Progenitor cell of endocrine pancreas (in vitro differentiated cells): ENCODE measurements at regions not wholly inside any gene's neighbourhood (a gene's known extent, or its start where the extent isn't known, plus 50 kb on each side); places are given as distances from the start of the nearest gene placed in this dataset.
"Not testable (repeated sequence)": the region's sequence is repeated elsewhere in the genome, so short reads cannot be mapped to it uniquely, and the experiment has no call there.

Experiments used
- DNase-seq: peaks from one replicate; pipeline ENCODE4 v3.0.0; 2021; ENCODE audit warnings: low spot score; ENCODE audit not compliant: unreplicated experiment
- H3K27ac Mint-ChIP-seq: 2 replicates; pipeline ENCODE4 v1.8.0; 2021; ENCODE audit warnings: mild to moderate bottlenecking, moderate library complexity, mixed read lengths
- H3K27me3 Mint-ChIP-seq: 2 replicates; pipeline ENCODE4 v1.8.0; 2021; ENCODE audit warnings: mixed read lengths
- H3K36me3 Mint-ChIP-seq: 2 replicates; pipeline ENCODE4 v1.8.0; 2022; ENCODE audit warnings: mixed read lengths; ENCODE audit not compliant: insufficient read depth
- H3K4me1 Mint-ChIP-seq: 2 replicates; pipeline ENCODE4 v1.8.0; 2021; ENCODE audit warnings: low read depth, mixed read lengths
- H3K4me3 Mint-ChIP-seq: 2 replicates; pipeline ENCODE4 v1.8.0; 2021; ENCODE audit warnings: low read depth, mild to moderate bottlenecking, moderate library complexity, mixed read lengths
- H3K9me3 Mint-ChIP-seq: 2 replicates; pipeline ENCODE4 v1.8.0; 2021; ENCODE audit warnings: low read depth, mixed read lengths
- CTCF ChIP-seq: fragments of 200-600 bp; sonication (generic); IDR thresholded peaks from one replicate; pipeline ENCODE4 v1.5.0; 2021; ENCODE audit warnings: antibody characterized with exemption, mild to moderate bottlenecking; ENCODE audit not compliant: unreplicated experiment

GRCh38 chr2:194867328-194867727 is 789.7 kb upstream of the SLC39A10 start:
- H3K36me3 Mint-ChIP-seq, result no peaks in the 10 kb centered on the region
- H3K27ac Mint-ChIP-seq, result no peak overlapping the region
- H3K4me1 Mint-ChIP-seq, result peaks cover 2% of the 10 kb centered on the region
- H3K27me3 Mint-ChIP-seq, result no peaks in the 10 kb centered on the region
- H3K9me3 Mint-ChIP-seq, result no peaks in the 10 kb centered on the region
- DNase-seq, result no peak
- TF ChIP-seq CTCF, result peak; percentile 65
- H3K4me3 Mint-ChIP-seq, result no peak overlapping the region

GRCh38 chr2:194854941-194855340 is 802.1 kb upstream of the SLC39A10 start:
- no peak for TF ChIP-seq CTCF
- Mint-ChIP-seq H3K4me1 (peaks cover 6% of the 10 kb centered on the region), H3K27me3 (no peaks in the 10 kb centered on the region), H3K4me3 (no peak overlapping the region), H3K9me3 (no peaks in the 10 kb centered on the region), H3K36me3 (no peaks in the 10 kb centered on the region), H3K27ac (no peak overlapping the region)
- DNase-seq, result no peak

- H3K9me3 Mint-ChIP-seq, result no peaks in the 10 kb centered on the region
- DNase-seq, result no peak
- no peaks in the 10 kb centered on the region for H3K27me3 Mint-ChIP-seq
- no peak overlapping the region for H3K4me3 Mint-ChIP-seq
- TF ChIP-seq CTCF, result no peak
- H3K36me3 Mint-ChIP-seq, result no peaks in the 10 kb centered on the region
- peaks cover 2% of the 10 kb centered on the region for H3K4me1 Mint-ChIP-seq
- no peak overlapping the region for H3K27ac Mint-ChIP-seq
Measured at GRCh38 chr2:194842871-194843270, 814.2 kb upstream of the SLC39A10 start.

GRCh38 chr2:194834371-194834770 is 822.7 kb upstream of the SLC39A10 start:
- not testable (repeated sequence) for H3K9me3 Mint-ChIP-seq, H3K4me3 Mint-ChIP-seq, H3K36me3 Mint-ChIP-seq

GRCh38 chr2:194826241-194826640 is 830.8 kb upstream of the SLC39A10 start:
- no peak overlapping the region for H3K27ac Mint-ChIP-seq
- no peak overlapping the region for H3K4me3 Mint-ChIP-seq
- no peaks in the 10 kb centered on the region for H3K27me3 Mint-ChIP-seq
- no peaks in the 10 kb centered on the region for H3K9me3 Mint-ChIP-seq
- TF ChIP-seq CTCF, result no peak
- no peaks in the 10 kb centered on the region for H3K4me1 Mint-ChIP-seq
- no peaks in the 10 kb centered on the region for H3K36me3 Mint-ChIP-seq
- DNase-seq, result no peak

More at GRCh38 chr2:194834371-194834770, 822.7 kb upstream of the SLC39A10 start:
- not testable (repeated sequence) for H3K27me3 Mint-ChIP-seq, H3K27ac Mint-ChIP-seq, DNase-seq, H3K4me1 Mint-ChIP-seq

- Mint-ChIP-seq H3K4me1 (no peaks in the 10 kb centered on the region), H3K27me3 (no peaks in the 10 kb centered on the region), H3K36me3 (no peaks in the 10 kb centered on the region), H3K4me3 (no peak overlapping the region), H3K9me3 (no peaks in the 10 kb centered on the region), H3K27ac (no peak overlapping the region)
- TF ChIP-seq CTCF, result no peak
- DNase-seq, result no peak
Measured at GRCh38 chr2:194824450-194824849, 832.6 kb upstream of the SLC39A10 start.
